Type B pancreatic cell (in vitro differentiated cells): ENCODE measurements at regions not wholly inside any gene's neighbourhood (a gene's known extent, or its start where the extent isn't known, plus 50 kb on each side); places are given as distances from the start of the nearest gene placed in this dataset.

Experiments
- DNase-seq: peaks from one replicate; pipeline ENCODE4 v3.0.0; 2021; ENCODE audit warnings: mixed read lengths; ENCODE audit not compliant: unreplicated experiment; ENCODE audit errors: extremely low spot score
- H3K27ac Mint-ChIP-seq: 2 replicates; pipeline ENCODE4 v1.8.0; 2021; ENCODE audit warnings: mild to moderate bottlenecking, mixed read lengths
- H3K27me3 Mint-ChIP-seq: 2 replicates; pipeline ENCODE4 v1.8.0; 2021; ENCODE audit warnings: mixed read lengths
- H3K36me3 Mint-ChIP-seq: 2 replicates; pipeline ENCODE4 v1.8.0; 2021; ENCODE audit warnings: mixed read lengths
- H3K4me1 Mint-ChIP-seq: one replicate; pipeline ENCODE4 v1.8.0; 2021; ENCODE audit warnings: mixed read lengths; ENCODE audit not compliant: unreplicated experiment
- H3K4me3 Mint-ChIP-seq: 2 replicates; pipeline ENCODE4 v1.8.0; 2021; ENCODE audit warnings: mild to moderate bottlenecking, mixed read lengths
- H3K9me3 Mint-ChIP-seq: 2 replicates; pipeline ENCODE4 v1.8.0; 2021; ENCODE audit warnings: mixed read lengths
- CTCF ChIP-seq: fragments of 200-600 bp; sonication (generic); conservative IDR thresholded peaks from 2 replicates; pipeline ENCODE4 v1.5.0; 2021; ENCODE audit warnings: antibody characterized with exemption, mild to moderate bottlenecking

GRCh38 chr12:131507094-131507493 is 203.8 kb upstream of the SFSWAP start:
- TF ChIP-seq CTCF = no peak
- no peaks in the 10 kb centered on the region for H3K36me3 Mint-ChIP-seq
- H3K4me1 Mint-ChIP-seq = no peaks in the 10 kb centered on the region
- no peak overlapping the region for H3K27ac Mint-ChIP-seq
- DNase-seq = no peak
- H3K27me3 Mint-ChIP-seq = peaks cover 35% of the 10 kb centered on the region
- no peaks in the 10 kb centered on the region for H3K9me3 Mint-ChIP-seq
- H3K4me3 Mint-ChIP-seq = no peak overlapping the region

- no peak overlapping the region for H3K27ac Mint-ChIP-seq
- H3K4me1 Mint-ChIP-seq = no peaks in the 10 kb centered on the region
- no peak overlapping the region for H3K4me3 Mint-ChIP-seq
- no peak for TF ChIP-seq CTCF
- no peaks in the 10 kb centered on the region for H3K9me3 Mint-ChIP-seq
- no peaks in the 10 kb centered on the region for H3K36me3 Mint-ChIP-seq
- no peak for DNase-seq
- peaks cover 39% of the 10 kb centered on the region for H3K27me3 Mint-ChIP-seq
These were observed 203.0 kb upstream of the SFSWAP start for GRCh38 chr12:131507881-131508280.

- no peak for DNase-seq
- no peak overlapping the region for H3K4me3 Mint-ChIP-seq
- no peak overlapping the region for H3K27ac Mint-ChIP-seq
- no peaks in the 10 kb centered on the region for H3K4me1 Mint-ChIP-seq
- peaks cover 41% of the 10 kb centered on the region for H3K27me3 Mint-ChIP-seq
- H3K36me3 Mint-ChIP-seq = no peaks in the 10 kb centered on the region
- H3K9me3 Mint-ChIP-seq = no peaks in the 10 kb centered on the region
- TF ChIP-seq CTCF = no peak
These were observed 201.2 kb upstream of the SFSWAP start for GRCh38 chr12:131509701-131510100.

- no peak for DNase-seq
- H3K4me1 Mint-ChIP-seq = no peaks in the 10 kb centered on the region
- H3K27me3 Mint-ChIP-seq = peaks cover 47% of the 10 kb centered on the region
- no peaks in the 10 kb centered on the region for H3K9me3 Mint-ChIP-seq
- TF ChIP-seq CTCF = no peak
- no peak overlapping the region for H3K27ac Mint-ChIP-seq
- no peaks in the 10 kb centered on the region for H3K36me3 Mint-ChIP-seq
- H3K4me3 Mint-ChIP-seq = no peak overlapping the region
These were observed 200.5 kb upstream of the SFSWAP start for GRCh38 chr12:131510431-131510830.

- Mint-ChIP-seq H3K4me1 (no peaks in the 10 kb centered on the region), H3K4me3 (no peak overlapping the region), H3K27ac (no peak overlapping the region), H3K36me3 (no peaks in the 10 kb centered on the region), H3K9me3 (no peaks in the 10 kb centered on the region), H3K27me3 (peaks cover 47% of the 10 kb centered on the region)
- DNase-seq = no peak
- no peak for TF ChIP-seq CTCF
These were observed 199.5 kb upstream of the SFSWAP start for GRCh38 chr12:131511391-131511802.

- TF ChIP-seq CTCF = no peak
- Mint-ChIP-seq H3K27ac (no peak overlapping the region), H3K9me3 (no peaks in the 10 kb centered on the region), H3K36me3 (no peaks in the 10 kb centered on the region), H3K4me1 (no peaks in the 10 kb centered on the region), H3K27me3 (peaks cover 42% of the 10 kb centered on the region), H3K4me3 (no peak overlapping the region)
- DNase-seq = no peak
These were observed 198.9 kb upstream of the SFSWAP start for GRCh38 chr12:131511803-131512561.
